HL-60 (cell line): ENCODE measurements at regions not wholly inside any gene's neighbourhood (a gene's known extent, or its start where the extent isn't known, plus 50 kb on each side); places are given as distances from the start of the nearest gene placed in this dataset.

Experiments used
- DNase-seq, 2 experiments: peaks; one replicate each; pipeline ENCODE4 v3.0.0-alpha.2; 2010 to 2020; ENCODE audit warnings: low read depth in 1 of 2, low spot score in 1 of 2
- H3K27ac ChIP-seq: fragments of 250-450 bp; sonication (Bioruptor Pico); replicated peaks from 2 replicates; pipeline ENCODE4 v1.5.1; 2020; ENCODE audit warnings: mild to moderate bottlenecking, moderate library complexity
- H3K27me3 ChIP-seq: fragments of 250-450 bp; sonication (Bioruptor Pico); 2 replicates; pipeline ENCODE4 v1.5.1; 2021; ENCODE audit warnings: mild to moderate bottlenecking, moderate library complexity; ENCODE audit not compliant: insufficient read depth, poor library complexity, severe bottlenecking
- H3K4me3 ChIP-seq: replicated peaks from 2 replicates; pipeline ENCODE4 v1.5.1; 2011; ENCODE audit warnings: mild to moderate bottlenecking, control low read depth, low read length; ENCODE audit not compliant: insufficient read depth
- GABPA ChIP-seq: IDR thresholded peaks from 2 replicates; pipeline ENCODE4 v1.6.1; 2012; ENCODE audit warnings: low read depth
- POLR2AphosphoS5 ChIP-seq: IDR thresholded peaks from 2 replicates; pipeline ENCODE4 v1.6.1; 2012; ENCODE audit warnings: low read depth
- SPI1 ChIP-seq: IDR thresholded peaks from 2 replicates; pipeline ENCODE4 v1.6.1; 2012; ENCODE audit warnings: low read depth, mild to moderate bottlenecking, borderline replicate concordance
- TF ChIP-seq, protein P1 (sequence below): IDR thresholded peaks from 2 replicates; pipeline ENCODE4 v1.6.1; 2012; ENCODE audit warnings: low read depth; ENCODE audit not compliant: insufficient replicate concordance
- TF ChIP-seq, protein P2 (sequence below): IDR thresholded peaks from one replicate; pipeline ENCODE4 v1.5.1; 2011; ENCODE audit warnings: low read length, control low read depth, inconsistent platforms; ENCODE audit not compliant: insufficient read depth

DNA sequence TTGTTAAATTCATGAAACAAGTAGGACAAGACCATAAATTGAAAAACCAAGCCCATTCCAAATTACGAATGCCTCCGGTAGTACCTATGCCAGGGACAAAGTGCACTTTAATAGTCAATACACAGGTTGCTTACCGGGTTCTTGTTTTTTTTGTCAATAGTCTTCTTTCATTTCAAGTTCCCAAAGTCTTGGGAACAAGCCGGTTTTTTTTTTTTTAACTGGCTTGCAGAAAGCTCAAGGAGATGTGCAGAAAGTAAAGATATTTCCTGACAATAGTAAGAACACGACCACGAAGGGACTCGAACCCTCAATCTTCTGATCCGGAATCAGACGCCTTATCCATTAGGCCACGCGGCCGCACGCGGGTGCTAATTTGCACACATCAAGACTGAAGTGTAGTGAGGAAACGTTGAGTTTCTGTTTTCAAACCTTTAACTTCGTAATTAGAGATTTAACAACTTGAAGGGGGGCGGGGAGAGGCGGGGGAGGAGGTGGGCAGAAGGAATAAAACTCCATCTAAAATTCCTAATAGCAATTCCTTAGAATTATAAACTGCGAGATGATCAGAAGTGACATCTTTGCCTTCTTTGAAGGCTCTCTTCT, 181.0 kb downstream of the TRIM27 start:
- Histone ChIP-seq H3K4me3 (no peak overlapping the region), H3K27me3 (no peaks in the 10 kb centered on the region), H3K27ac (no peak overlapping the region)
- TF ChIP-seq SPI1: no peak
- TF ChIP-seq POLR2AphosphoS5: no peak
- TF ChIP-seq GABPA: no peak
- TF ChIP-seq, protein P1, sequence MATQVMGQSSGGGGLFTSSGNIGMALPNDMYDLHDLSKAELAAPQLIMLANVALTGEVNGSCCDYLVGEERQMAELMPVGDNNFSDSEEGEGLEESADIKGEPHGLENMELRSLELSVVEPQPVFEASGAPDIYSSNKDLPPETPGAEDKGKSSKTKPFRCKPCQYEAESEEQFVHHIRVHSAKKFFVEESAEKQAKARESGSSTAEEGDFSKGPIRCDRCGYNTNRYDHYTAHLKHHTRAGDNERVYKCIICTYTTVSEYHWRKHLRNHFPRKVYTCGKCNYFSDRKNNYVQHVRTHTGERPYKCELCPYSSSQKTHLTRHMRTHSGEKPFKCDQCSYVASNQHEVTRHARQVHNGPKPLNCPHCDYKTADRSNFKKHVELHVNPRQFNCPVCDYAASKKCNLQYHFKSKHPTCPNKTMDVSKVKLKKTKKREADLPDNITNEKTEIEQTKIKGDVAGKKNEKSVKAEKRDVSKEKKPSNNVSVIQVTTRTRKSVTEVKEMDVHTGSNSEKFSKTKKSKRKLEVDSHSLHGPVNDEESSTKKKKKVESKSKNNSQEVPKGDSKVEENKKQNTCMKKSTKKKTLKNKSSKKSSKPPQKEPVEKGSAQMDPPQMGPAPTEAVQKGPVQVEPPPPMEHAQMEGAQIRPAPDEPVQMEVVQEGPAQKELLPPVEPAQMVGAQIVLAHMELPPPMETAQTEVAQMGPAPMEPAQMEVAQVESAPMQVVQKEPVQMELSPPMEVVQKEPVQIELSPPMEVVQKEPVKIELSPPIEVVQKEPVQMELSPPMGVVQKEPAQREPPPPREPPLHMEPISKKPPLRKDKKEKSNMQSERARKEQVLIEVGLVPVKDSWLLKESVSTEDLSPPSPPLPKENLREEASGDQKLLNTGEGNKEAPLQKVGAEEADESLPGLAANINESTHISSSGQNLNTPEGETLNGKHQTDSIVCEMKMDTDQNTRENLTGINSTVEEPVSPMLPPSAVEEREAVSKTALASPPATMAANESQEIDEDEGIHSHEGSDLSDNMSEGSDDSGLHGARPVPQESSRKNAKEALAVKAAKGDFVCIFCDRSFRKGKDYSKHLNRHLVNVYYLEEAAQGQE: no peak
- TF ChIP-seq, protein P2, sequence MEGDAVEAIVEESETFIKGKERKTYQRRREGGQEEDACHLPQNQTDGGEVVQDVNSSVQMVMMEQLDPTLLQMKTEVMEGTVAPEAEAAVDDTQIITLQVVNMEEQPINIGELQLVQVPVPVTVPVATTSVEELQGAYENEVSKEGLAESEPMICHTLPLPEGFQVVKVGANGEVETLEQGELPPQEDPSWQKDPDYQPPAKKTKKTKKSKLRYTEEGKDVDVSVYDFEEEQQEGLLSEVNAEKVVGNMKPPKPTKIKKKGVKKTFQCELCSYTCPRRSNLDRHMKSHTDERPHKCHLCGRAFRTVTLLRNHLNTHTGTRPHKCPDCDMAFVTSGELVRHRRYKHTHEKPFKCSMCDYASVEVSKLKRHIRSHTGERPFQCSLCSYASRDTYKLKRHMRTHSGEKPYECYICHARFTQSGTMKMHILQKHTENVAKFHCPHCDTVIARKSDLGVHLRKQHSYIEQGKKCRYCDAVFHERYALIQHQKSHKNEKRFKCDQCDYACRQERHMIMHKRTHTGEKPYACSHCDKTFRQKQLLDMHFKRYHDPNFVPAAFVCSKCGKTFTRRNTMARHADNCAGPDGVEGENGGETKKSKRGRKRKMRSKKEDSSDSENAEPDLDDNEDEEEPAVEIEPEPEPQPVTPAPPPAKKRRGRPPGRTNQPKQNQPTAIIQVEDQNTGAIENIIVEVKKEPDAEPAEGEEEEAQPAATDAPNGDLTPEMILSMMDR: no peak
- DNase-seq: no peak

DNA sequence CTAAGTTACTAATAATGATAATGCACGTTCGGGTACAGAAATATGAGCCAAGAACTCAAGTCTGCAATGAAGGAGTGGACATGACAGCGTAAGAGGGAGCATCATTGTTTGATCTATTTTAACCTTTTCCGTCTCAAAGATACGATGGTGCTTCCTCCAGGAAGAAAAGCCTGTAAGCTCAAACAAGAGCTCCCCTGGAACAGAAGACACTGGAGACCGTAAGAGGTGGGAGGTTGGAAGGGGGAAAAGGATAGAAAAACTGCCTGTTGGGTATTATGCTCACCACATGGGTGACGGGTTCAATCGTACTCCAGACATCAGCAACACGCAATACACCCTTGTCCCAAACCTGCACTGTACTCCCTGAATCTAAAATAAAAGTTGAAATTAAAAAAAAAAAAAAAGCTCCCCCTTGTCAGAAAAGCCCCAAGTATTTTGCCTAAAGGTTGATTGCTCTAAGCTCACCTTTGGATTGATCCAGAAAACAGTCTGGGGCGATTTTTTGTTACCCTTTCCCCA, 180.5 kb downstream of the TRIM27 start:
- H3K27ac ChIP-seq: no peak overlapping the region
- TF ChIP-seq, protein P1: no peak
- TF ChIP-seq SPI1: no peak
- TF ChIP-seq GABPA: no peak
- no peak for TF ChIP-seq POLR2AphosphoS5
- TF ChIP-seq, protein P2: no peak
- no peak overlapping the region for H3K4me3 ChIP-seq
- H3K27me3 ChIP-seq: no peaks in the 10 kb centered on the region
- no peak for DNase-seq

DNA sequence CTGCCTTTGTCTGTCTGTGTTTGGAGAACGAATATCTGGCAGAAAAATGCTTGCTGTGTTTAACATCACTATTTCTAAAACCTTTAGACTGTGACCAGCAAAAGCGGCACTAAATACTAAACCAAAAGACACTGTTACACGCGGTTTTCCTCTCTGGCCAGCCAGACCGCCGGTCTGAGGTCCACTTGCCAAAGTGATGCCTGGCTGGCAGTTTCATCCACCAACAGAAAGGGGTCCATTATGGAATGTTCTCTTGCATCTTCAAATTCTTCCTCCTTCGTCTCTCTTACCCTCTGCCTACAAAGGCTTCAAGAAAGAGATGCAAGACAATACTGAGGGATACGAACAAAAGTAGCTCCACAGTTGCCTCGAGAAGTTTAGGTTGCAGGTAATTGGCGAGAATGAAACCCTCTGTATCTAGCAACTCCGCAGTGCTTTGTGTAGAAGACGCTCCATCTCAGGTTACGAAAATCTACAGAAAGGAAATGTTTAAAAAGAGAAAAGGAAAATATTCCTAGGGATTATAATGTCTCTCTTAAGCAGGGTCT, 176.6 kb downstream of the TRIM27 start:
- no peak for TF ChIP-seq POLR2AphosphoS5
- TF ChIP-seq, protein P2: no peak
- TF ChIP-seq GABPA: no peak
- TF ChIP-seq, protein P1: no peak
- no peak for TF ChIP-seq SPI1
- no peak overlapping the region for H3K4me3 ChIP-seq
- no peaks in the 10 kb centered on the region for H3K27me3 ChIP-seq
- no peak overlapping the region for H3K27ac ChIP-seq
- DNase-seq: no peak
